ENCODE measurements at regions not wholly inside any gene's neighbourhood (a gene's known extent, or its start where the extent isn't known, plus 50 kb on each side); places are given as distances from the start of the nearest gene placed in this dataset.
"Not testable (repeated sequence)": the region's sequence is repeated elsewhere in the genome, so short reads cannot be mapped to it uniquely, and the experiment has no call there.

GRCh38 chr3:161690299-161690620, 193.7 kb downstream of the OTOL1 start:
- Mint-ChIP-seq H3K4me1 (no peaks in the 10 kb centered on the region), H3K36me3 (ENCODE audit: low read depth) (no peaks in the 10 kb centered on the region), H3K9me3 (no peaks in the 10 kb centered on the region), H3K27me3 (no peaks in the 10 kb centered on the region), H3K4me3 (no peak overlapping the region), H3K27ac (no peak overlapping the region)
- ATAC-seq (replicated peaks) = no peak

GRCh38 chr3:161691677-161692076, 195.1 kb downstream of the OTOL1 start:
- Mint-ChIP-seq H3K36me3 (ENCODE audit: low read depth) (no peaks in the 10 kb centered on the region), H3K27ac (no peak overlapping the region), H3K4me1 (no peaks in the 10 kb centered on the region), H3K27me3 (no peaks in the 10 kb centered on the region), H3K9me3 (no peaks in the 10 kb centered on the region), H3K4me3 (no peak overlapping the region)
- no peak for ATAC-seq (replicated peaks)

GRCh38 chr3:161694682-161695564, 198.3 kb downstream of the OTOL1 start:
- H3K27me3 Mint-ChIP-seq = no peaks in the 10 kb centered on the region
- no peaks in the 10 kb centered on the region for H3K9me3 Mint-ChIP-seq
- no peaks in the 10 kb centered on the region for H3K4me1 Mint-ChIP-seq
- H3K27ac Mint-ChIP-seq = no peak overlapping the region
- H3K4me3 Mint-ChIP-seq = no peak overlapping the region
- no peaks in the 10 kb centered on the region for H3K36me3 Mint-ChIP-seq (ENCODE audit: low read depth)
- ATAC-seq (replicated peaks) = no peak

GRCh38 chr3:161695811-161696210, 199.2 kb downstream of the OTOL1 start:
- Mint-ChIP-seq H3K4me1 (no peaks in the 10 kb centered on the region), H3K27me3 (no peaks in the 10 kb centered on the region), H3K9me3 (no peaks in the 10 kb centered on the region), H3K27ac (no peak overlapping the region), H3K36me3 (ENCODE audit: low read depth) (no peaks in the 10 kb centered on the region), H3K4me3 (no peak overlapping the region)
- ATAC-seq (replicated peaks) = no peak

GRCh38 chr3:161700998-161701397, 204.4 kb downstream of the OTOL1 start:
- no peak for ATAC-seq (replicated peaks)
- no peak overlapping the region for H3K27ac Mint-ChIP-seq

GRCh38 chr3:161707253-161707652, 210.6 kb downstream of the OTOL1 start:
- not testable (repeated sequence) for H3K36me3 Mint-ChIP-seq (ENCODE audit: low read depth); ATAC-seq (replicated peaks); H3K27me3 Mint-ChIP-seq; H3K4me1 Mint-ChIP-seq; H3K27ac Mint-ChIP-seq; H3K4me3 Mint-ChIP-seq
- H3K9me3 Mint-ChIP-seq = peaks cover 16% of the 10 kb centered on the region

More at GRCh38 chr3:161700998-161701397, 204.4 kb downstream of the OTOL1 start:
- H3K27me3 Mint-ChIP-seq = peaks cover 4% of the 10 kb centered on the region
- peaks cover 12% of the 10 kb centered on the region for H3K9me3 Mint-ChIP-seq
- H3K36me3 Mint-ChIP-seq (ENCODE audit: low read depth) = no peaks in the 10 kb centered on the region
- no peaks in the 10 kb centered on the region for H3K4me1 Mint-ChIP-seq
- H3K4me3 Mint-ChIP-seq = no peak overlapping the region

GRCh38 chr3:161713731-161714130, 217.1 kb downstream of the OTOL1 start:
- no peak overlapping the region for H3K27ac Mint-ChIP-seq
- no peaks in the 10 kb centered on the region for H3K4me1 Mint-ChIP-seq
- H3K36me3 Mint-ChIP-seq (ENCODE audit: low read depth) = no peaks in the 10 kb centered on the region
- ATAC-seq (replicated peaks) = no peak
- no peaks in the 10 kb centered on the region for H3K27me3 Mint-ChIP-seq
- H3K9me3 Mint-ChIP-seq = peaks cover 13% of the 10 kb centered on the region
- no peak overlapping the region for H3K4me3 Mint-ChIP-seq

- H3K27me3 Mint-ChIP-seq = no peaks in the 10 kb centered on the region
Observed at GRCh38 chr3:161731968-161732367, 235.4 kb downstream of the OTOL1 start.

GRCh38 chr3:161737171-161737570, 240.6 kb downstream of the OTOL1 start:
- Mint-ChIP-seq H3K4me3 (no peak overlapping the region), H3K4me1 (no peaks in the 10 kb centered on the region), H3K27ac (no peak overlapping the region), H3K27me3 (no peaks in the 10 kb centered on the region), H3K9me3 (peaks cover 5% of the 10 kb centered on the region), H3K36me3 (ENCODE audit: low read depth) (no peaks in the 10 kb centered on the region)
- ATAC-seq (replicated peaks) = no peak

More at GRCh38 chr3:161731968-161732367, 235.4 kb downstream of the OTOL1 start:
- no peaks in the 10 kb centered on the region for H3K9me3 Mint-ChIP-seq
- H3K36me3 Mint-ChIP-seq (ENCODE audit: low read depth) = no peaks in the 10 kb centered on the region
- H3K4me3 Mint-ChIP-seq = no peak overlapping the region
- no peak overlapping the region for H3K27ac Mint-ChIP-seq
- no peaks in the 10 kb centered on the region for H3K4me1 Mint-ChIP-seq
- no peak for ATAC-seq (replicated peaks)

GRCh38 chr3:161740421-161740820, 243.8 kb downstream of the OTOL1 start:
- H3K36me3 Mint-ChIP-seq (ENCODE audit: low read depth) = no peaks in the 10 kb centered on the region
- H3K9me3 Mint-ChIP-seq = peaks cover 5% of the 10 kb centered on the region
- H3K27ac Mint-ChIP-seq = no peak overlapping the region

GRCh38 chr3:161744366-161744765, 247.8 kb downstream of the OTOL1 start:
- ATAC-seq (replicated peaks) = no peak
- no peak overlapping the region for H3K4me3 Mint-ChIP-seq
- peaks cover 5% of the 10 kb centered on the region for H3K9me3 Mint-ChIP-seq
- H3K36me3 Mint-ChIP-seq (ENCODE audit: low read depth) = no peaks in the 10 kb centered on the region
- H3K27me3 Mint-ChIP-seq = no peaks in the 10 kb centered on the region
- no peaks in the 10 kb centered on the region for H3K4me1 Mint-ChIP-seq
- no peak overlapping the region for H3K27ac Mint-ChIP-seq

More at GRCh38 chr3:161740421-161740820, 243.8 kb downstream of the OTOL1 start:
- no peak overlapping the region for H3K4me3 Mint-ChIP-seq
- H3K4me1 Mint-ChIP-seq = no peaks in the 10 kb centered on the region
- no peaks in the 10 kb centered on the region for H3K27me3 Mint-ChIP-seq
- ATAC-seq (replicated peaks) = no peak

GRCh38 chr3:161745741-161746140, 249.1 kb downstream of the OTOL1 start:
- no peaks in the 10 kb centered on the region for H3K36me3 Mint-ChIP-seq (ENCODE audit: low read depth)
- no peak overlapping the region for H3K4me3 Mint-ChIP-seq
- no peak overlapping the region for H3K27ac Mint-ChIP-seq
- ATAC-seq (replicated peaks) = no peak
- no peaks in the 10 kb centered on the region for H3K27me3 Mint-ChIP-seq
- H3K9me3 Mint-ChIP-seq = peaks cover 5% of the 10 kb centered on the region
- H3K4me1 Mint-ChIP-seq = no peaks in the 10 kb centered on the region

- Mint-ChIP-seq H3K9me3 (no peaks in the 10 kb centered on the region), H3K36me3 (ENCODE audit: low read depth) (no peaks in the 10 kb centered on the region), H3K27me3 (no peaks in the 10 kb centered on the region), H3K4me3 (no peak overlapping the region), H3K4me1 (no peaks in the 10 kb centered on the region), H3K27ac (no peak overlapping the region)
- no peak for ATAC-seq (replicated peaks)
Observed at GRCh38 chr3:161748049-161748448, 251.4 kb downstream of the OTOL1 start.

- H3K4me1 Mint-ChIP-seq = no peaks in the 10 kb centered on the region
- ATAC-seq (replicated peaks) = no peak
- H3K27ac Mint-ChIP-seq = no peak overlapping the region
- H3K36me3 Mint-ChIP-seq (ENCODE audit: low read depth) = no peaks in the 10 kb centered on the region
- no peak overlapping the region for H3K4me3 Mint-ChIP-seq
- H3K27me3 Mint-ChIP-seq = no peaks in the 10 kb centered on the region
- peaks cover 5% of the 10 kb centered on the region for H3K9me3 Mint-ChIP-seq
Observed at GRCh38 chr3:161754420-161755053, 257.9 kb downstream of the OTOL1 start.

GRCh38 chr3:161759444-161759843, 262.8 kb downstream of the OTOL1 start:
- no peaks in the 10 kb centered on the region for H3K27me3 Mint-ChIP-seq

More at GRCh38 chr3:161759444-161759843, 262.8 kb downstream of the OTOL1 start:
- no peak overlapping the region for H3K4me3 Mint-ChIP-seq
- H3K4me1 Mint-ChIP-seq = no peaks in the 10 kb centered on the region
- no peaks in the 10 kb centered on the region for H3K36me3 Mint-ChIP-seq (ENCODE audit: low read depth)
- peaks cover 5% of the 10 kb centered on the region for H3K9me3 Mint-ChIP-seq
- no peak for ATAC-seq (replicated peaks)
- no peak overlapping the region for H3K27ac Mint-ChIP-seq

Measured in activated T-helper 17 cell treated with anti-CD3 and anti-CD28 coated beads, Interleukin-2, amount 50 U/mL, for 72 hours (primary cell).